CD4-positive, alpha-beta T cell treated with Interleukin-21 for 1 hour (primary cell): ENCODE measurements at regions not wholly inside any gene's neighbourhood (a gene's known extent, or its start where the extent isn't known, plus 50 kb on each side); places are given as distances from the start of the nearest gene placed in this dataset.

Experiments
- DNase-seq: peaks from one replicate; pipeline ENCODE4 v3.0.0-alpha.2; 2020

- DNase-seq = no peak
Measured at GRCh38 chr20:63115651-63116411, 100.1 kb downstream of the YTHDF1 start.

GRCh38 chr20:63114693-63115311, 101.1 kb downstream of the YTHDF1 start:
- no peak for DNase-seq

GRCh38 chr20:63114006-63114692, 101.8 kb downstream of the YTHDF1 start:
- DNase-seq = no peak

- no peak for DNase-seq
Measured at GRCh38 chr20:63112491-63113219, 103.3 kb downstream of the YTHDF1 start.

- no peak for DNase-seq
Measured at GRCh38 chr20:63108247-63108646, 101.5 kb upstream of the BHLHE23 start.

- no peak for DNase-seq
Measured at GRCh38 chr20:63107449-63108200, 100.9 kb upstream of the BHLHE23 start.

GRCh38 chr20:63106765-63107448, 100.1 kb upstream of the BHLHE23 start:
- DNase-seq = no peak

GRCh38 chr20:63106108-63106764, 99.5 kb upstream of the BHLHE23 start:
- no peak for DNase-seq

- DNase-seq = no peak
Measured at GRCh38 chr20:63105211-63106107, 98.7 kb upstream of the BHLHE23 start.

- no peak for DNase-seq
Measured at GRCh38 chr20:63104312-63105181, 97.8 kb upstream of the BHLHE23 start.

- DNase-seq = no peak
Measured at GRCh38 chr20:63103402-63104311, 96.9 kb upstream of the BHLHE23 start.

GRCh38 chr20:63102721-63103375, 96.1 kb upstream of the BHLHE23 start:
- peak; percentile 74 for DNase-seq

- peak; percentile 67 for DNase-seq
Measured at GRCh38 chr20:63101781-63102720, 95.3 kb upstream of the BHLHE23 start.

- DNase-seq = peak; percentile 1
Measured at GRCh38 chr20:63100926-63101699, 94.3 kb upstream of the BHLHE23 start.

GRCh38 chr20:63100174-63100925, 93.6 kb upstream of the BHLHE23 start:
- DNase-seq = no peak
